Activated T-cell treated with anti-CD3 and anti-CD28 coated beads, Interleukin-2, amount 50 U/mL, for 4 hours (primary cell): ENCODE measurements at regions not wholly inside any gene's neighbourhood (a gene's known extent, or its start where the extent isn't known, plus 50 kb on each side); places are given as distances from the start of the nearest gene placed in this dataset.
"Not testable (repeated sequence)": the region's sequence is repeated elsewhere in the genome, so short reads cannot be mapped to it uniquely, and the experiment has no call there.

Experiments
- ATAC-seq, 2 donors: fragments of 200-7000 bp; cut with Tn5 transposase; one replicate each; pipeline ENCODE4 v1.10.0; 2021
- DNase-seq: peaks from one replicate; pipeline ENCODE4 v3.0.0-alpha.2; 2020
- H3K27me3 Mint-ChIP-seq: one replicate; pipeline ENCODE4 v1.8.0; 2021; ENCODE audit warnings: low read depth, mixed read lengths
- H3K36me3 Mint-ChIP-seq: one replicate; pipeline ENCODE4 v1.8.0; 2022; ENCODE audit warnings: mixed read lengths; ENCODE audit not compliant: insufficient read depth
- H3K4me1 Mint-ChIP-seq: one replicate; pipeline ENCODE4 v1.8.0; 2021; ENCODE audit warnings: low read depth, mixed read lengths
- H3K4me3 Mint-ChIP-seq: one replicate; pipeline ENCODE4 v1.8.0; 2021; ENCODE audit warnings: mild to moderate bottlenecking, moderate library complexity, mixed read lengths
- H3K9me3 Mint-ChIP-seq: one replicate; pipeline ENCODE4 v1.8.0; 2021; ENCODE audit warnings: mixed read lengths

- Mint-ChIP-seq H3K36me3 (no peaks in the 10 kb centered on the region), H3K4me3 (no peak overlapping the region), H3K9me3 (peaks cover 7% of the 10 kb centered on the region), H3K4me1 (no peaks in the 10 kb centered on the region), H3K27me3 (no peaks in the 10 kb centered on the region)
- ATAC-seq: no peak
- DNase-seq: no peak
Observed at GRCh38 chr10:21396889-21397288, 128.6 kb downstream of the SKIDA1 start.

GRCh38 chr10:21393931-21394330 lies 131.6 kb downstream of the SKIDA1 start:
- ATAC-seq (no peak), DNase-seq (no peak)
- H3K36me3 Mint-ChIP-seq: no peaks in the 10 kb centered on the region
- peaks cover 7% of the 10 kb centered on the region for H3K9me3 Mint-ChIP-seq
- no peaks in the 10 kb centered on the region for H3K4me1 Mint-ChIP-seq
- H3K27me3 Mint-ChIP-seq: peaks cover 3% of the 10 kb centered on the region
- no peak overlapping the region for H3K4me3 Mint-ChIP-seq

- H3K27me3 Mint-ChIP-seq: peaks cover 6% of the 10 kb centered on the region
- no peaks in the 10 kb centered on the region for H3K36me3 Mint-ChIP-seq
- H3K4me1 Mint-ChIP-seq: no peaks in the 10 kb centered on the region
- ATAC-seq: no peak
- H3K4me3 Mint-ChIP-seq: no peak overlapping the region
- no peaks in the 10 kb centered on the region for H3K9me3 Mint-ChIP-seq
- no peak for DNase-seq
Observed at GRCh38 chr10:21388589-21388988, 136.9 kb downstream of the SKIDA1 start.

- Mint-ChIP-seq H3K4me3 (no peak overlapping the region), H3K27me3 (peaks cover 6% of the 10 kb centered on the region), H3K4me1 (no peaks in the 10 kb centered on the region), H3K36me3 (no peaks in the 10 kb centered on the region), H3K9me3 (no peaks in the 10 kb centered on the region)
- DNase-seq: no peak
- ATAC-seq: no peak
Observed at GRCh38 chr10:21387868-21388267, 137.6 kb downstream of the SKIDA1 start.

- Mint-ChIP-seq H3K36me3 (no peaks in the 10 kb centered on the region), H3K27me3 (peaks cover 6% of the 10 kb centered on the region), H3K9me3 (no peaks in the 10 kb centered on the region), H3K4me1 (no peaks in the 10 kb centered on the region), H3K4me3 (no peak overlapping the region)
- ATAC-seq (no peak), DNase-seq (no peak)
Observed at GRCh38 chr10:21385996-21386585, 139.4 kb downstream of the SKIDA1 start.

- H3K4me1 Mint-ChIP-seq: peaks cover 3% of the 10 kb centered on the region
- ATAC-seq (no peak), DNase-seq (no peak)
- H3K36me3 Mint-ChIP-seq: no peaks in the 10 kb centered on the region
- peaks cover 6% of the 10 kb centered on the region for H3K27me3 Mint-ChIP-seq
- H3K9me3 Mint-ChIP-seq: no peaks in the 10 kb centered on the region
- H3K4me3 Mint-ChIP-seq: no peak overlapping the region
Observed at GRCh38 chr10:21385536-21385935, 139.9 kb downstream of the SKIDA1 start.

GRCh38 chr10:21379143-21379542 lies 146.3 kb downstream of the SKIDA1 start:
- H3K36me3 Mint-ChIP-seq: no peaks in the 10 kb centered on the region
- no peaks in the 10 kb centered on the region for H3K9me3 Mint-ChIP-seq
- peaks cover 5% of the 10 kb centered on the region for H3K4me1 Mint-ChIP-seq
- ATAC-seq (no peak), DNase-seq (no peak)
- H3K4me3 Mint-ChIP-seq: no peak overlapping the region
- H3K27me3 Mint-ChIP-seq: no peaks in the 10 kb centered on the region

- H3K36me3 Mint-ChIP-seq, ATAC-seq, H3K9me3 Mint-ChIP-seq, H3K27me3 Mint-ChIP-seq, H3K4me3 Mint-ChIP-seq, DNase-seq: not testable (repeated sequence)
- peaks cover 10% of the 10 kb centered on the region for H3K4me1 Mint-ChIP-seq
Observed at GRCh38 chr10:21375274-21375673, 150.2 kb downstream of the SKIDA1 start.

GRCh38 chr10:21373881-21374280 lies 151.6 kb downstream of the SKIDA1 start:
- not testable (repeated sequence) for H3K4me1 Mint-ChIP-seq, H3K4me3 Mint-ChIP-seq

GRCh38 chr10:21372651-21373410 lies 152.7 kb downstream of the SKIDA1 start:
- Mint-ChIP-seq H3K36me3 (no peaks in the 10 kb centered on the region), H3K4me3 (peak overlapping the region; percentile 57), H3K9me3 (no peaks in the 10 kb centered on the region), H3K27me3 (no peaks in the 10 kb centered on the region), H3K4me1 (peaks cover 9% of the 10 kb centered on the region)
- ATAC-seq: peak; percentile 80 to 95
- DNase-seq: no peak

More at GRCh38 chr10:21373881-21374280, 151.6 kb downstream of the SKIDA1 start:
- H3K36me3 Mint-ChIP-seq, H3K9me3 Mint-ChIP-seq, DNase-seq, ATAC-seq, H3K27me3 Mint-ChIP-seq: not testable (repeated sequence)

GRCh38 chr10:21369697-21370096 lies 155.8 kb downstream of the SKIDA1 start:
- H3K4me1 Mint-ChIP-seq: peaks cover 9% of the 10 kb centered on the region
- no peak overlapping the region for H3K4me3 Mint-ChIP-seq
- H3K36me3 Mint-ChIP-seq: no peaks in the 10 kb centered on the region
- ATAC-seq: no peak
- DNase-seq: no peak
- no peaks in the 10 kb centered on the region for H3K27me3 Mint-ChIP-seq
- H3K9me3 Mint-ChIP-seq: no peaks in the 10 kb centered on the region

GRCh38 chr10:21368728-21369425 lies 156.6 kb downstream of the SKIDA1 start:
- Mint-ChIP-seq H3K36me3 (no peaks in the 10 kb centered on the region), H3K9me3 (no peaks in the 10 kb centered on the region), H3K4me3 (no peak overlapping the region), H3K27me3 (no peaks in the 10 kb centered on the region), H3K4me1 (peaks cover 9% of the 10 kb centered on the region)
- DNase-seq (no peak), ATAC-seq (no peak)

- Mint-ChIP-seq H3K27me3 (no peaks in the 10 kb centered on the region), H3K36me3 (no peaks in the 10 kb centered on the region), H3K9me3 (no peaks in the 10 kb centered on the region), H3K4me1 (peaks cover 7% of the 10 kb centered on the region), H3K4me3 (no peak overlapping the region)
- ATAC-seq (no peak), DNase-seq (no peak)
Observed at GRCh38 chr10:21368022-21368582, 157.4 kb downstream of the SKIDA1 start.

- DNase-seq, H3K4me1 Mint-ChIP-seq, H3K36me3 Mint-ChIP-seq, H3K27me3 Mint-ChIP-seq, ATAC-seq, H3K9me3 Mint-ChIP-seq, H3K4me3 Mint-ChIP-seq: not testable (repeated sequence)
Observed at GRCh38 chr10:21366108-21366507, 159.4 kb downstream of the SKIDA1 start.
